ENCODE measurements at regions not wholly inside any gene's neighbourhood (a gene's known extent, or its start where the extent isn't known, plus 50 kb on each side); places are given as distances from the start of the nearest gene placed in this dataset.

DNA sequence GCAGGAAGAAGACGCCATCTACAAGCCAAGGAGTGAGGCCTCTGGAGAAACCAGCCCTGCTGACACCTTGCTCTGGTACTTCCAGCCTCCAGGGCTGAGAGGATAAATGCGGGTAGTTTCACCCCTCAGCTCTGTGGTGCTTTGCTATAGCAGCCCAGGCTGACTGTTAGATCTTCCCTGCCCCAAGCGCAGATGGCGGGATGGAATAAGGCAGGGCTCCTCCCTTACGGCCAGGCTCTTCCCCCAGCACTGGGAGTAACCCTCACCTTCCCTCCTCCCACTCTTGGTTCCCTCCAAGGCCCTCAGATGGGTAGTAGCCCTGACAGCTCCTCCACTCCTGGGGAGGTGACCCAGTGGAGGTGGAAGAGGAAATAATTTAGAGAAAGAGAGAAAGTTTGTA, 285.1 kb downstream of the GADD45G start:
- Histone ChIP-seq H4K20me1 (ENCODE audit: insufficient read depth) (no peaks in the 10 kb centered on the region), H3K27me3 (ENCODE audit: insufficient read depth, low read length) (peaks cover 4% of the 10 kb centered on the region; the same call in 1 of the 2 replicates), H3K27ac (ENCODE audit: low read depth, low read length) (no peak overlapping the region), H3K9me3 (ENCODE audit: control insufficient read depth in 1 of 2, insufficient read depth in 1 of 2, low read depth in 1 of 2, low read length in 2 of 2) (no peaks in the 10 kb centered on the region), H3K79me2 (ENCODE audit: insufficient read depth, low read length) (no peaks in the 10 kb centered on the region), H3K9ac (ENCODE audit: low read length) (no peak overlapping the region), H3K9me2 (ENCODE audit: insufficient read depth) (no peaks in the 10 kb centered on the region), H3K36me3 (ENCODE audit: control insufficient read depth in 1 of 2, insufficient read depth in 2 of 2, low read length in 2 of 2) (no peaks in the 10 kb centered on the region), H3K4me1 (ENCODE audit: control insufficient read depth in 1 of 2, insufficient read depth in 2 of 2, low read length in 2 of 2) (no peaks in the 10 kb centered on the region), H3K4me2 (ENCODE audit: low read length) (no peak overlapping the region), H2AFZ (ENCODE audit: low read depth, low read length, poor library complexity, severe bottlenecking) (no peak overlapping the region), H3K4me3 (replicated peaks in 1 of 2; ENCODE audit: low read depth in 1 of 2, low read length in 2 of 2) (no peak overlapping the region)
- intact Hi-C loops (cut with micrococcal nuclease) = no loop called here
- TF ChIP-seq EZH2 (IDR thresholded peaks at IDR 0.05) (no peak), ELF1 (IDR thresholded peaks at IDR 0.05; ENCODE audit: borderline replicate concordance, low read depth) (no peak), RAD21 (IDR thresholded peaks at IDR 0.05; ENCODE audit: low read depth) (no peak), JUND (IDR thresholded peaks at IDR 0.05) (no peak), CEBPB (IDR thresholded peaks at IDR 0.05; ENCODE audit: low read depth) (no peak), ZNF274 (IDR thresholded peaks at IDR 0.05; ENCODE audit: low read depth, low read length) (no peak), CBX3 (IDR thresholded peaks at IDR 0.05; ENCODE audit: low read depth) (no peak), TCF7L2 (IDR thresholded peaks at IDR 0.05; ENCODE audit: borderline replicate concordance, extremely low read depth, insufficient read depth, insufficient read length) (no peak), SIN3A (IDR thresholded peaks at IDR 0.05; ENCODE audit: low read depth) (no peak), EGR1 (IDR thresholded peaks at IDR 0.05; ENCODE audit: low read depth) (no peak), ZFX (IDR thresholded peaks at IDR 0.05) (no peak), EZH2phosphoT487 (IDR thresholded peaks at IDR 0.05; ENCODE audit: borderline replicate concordance) (no peak), SRF (IDR thresholded peaks at IDR 0.05; ENCODE audit: low read depth) (no peak)
- TF ChIP-seq, protein P1, sequence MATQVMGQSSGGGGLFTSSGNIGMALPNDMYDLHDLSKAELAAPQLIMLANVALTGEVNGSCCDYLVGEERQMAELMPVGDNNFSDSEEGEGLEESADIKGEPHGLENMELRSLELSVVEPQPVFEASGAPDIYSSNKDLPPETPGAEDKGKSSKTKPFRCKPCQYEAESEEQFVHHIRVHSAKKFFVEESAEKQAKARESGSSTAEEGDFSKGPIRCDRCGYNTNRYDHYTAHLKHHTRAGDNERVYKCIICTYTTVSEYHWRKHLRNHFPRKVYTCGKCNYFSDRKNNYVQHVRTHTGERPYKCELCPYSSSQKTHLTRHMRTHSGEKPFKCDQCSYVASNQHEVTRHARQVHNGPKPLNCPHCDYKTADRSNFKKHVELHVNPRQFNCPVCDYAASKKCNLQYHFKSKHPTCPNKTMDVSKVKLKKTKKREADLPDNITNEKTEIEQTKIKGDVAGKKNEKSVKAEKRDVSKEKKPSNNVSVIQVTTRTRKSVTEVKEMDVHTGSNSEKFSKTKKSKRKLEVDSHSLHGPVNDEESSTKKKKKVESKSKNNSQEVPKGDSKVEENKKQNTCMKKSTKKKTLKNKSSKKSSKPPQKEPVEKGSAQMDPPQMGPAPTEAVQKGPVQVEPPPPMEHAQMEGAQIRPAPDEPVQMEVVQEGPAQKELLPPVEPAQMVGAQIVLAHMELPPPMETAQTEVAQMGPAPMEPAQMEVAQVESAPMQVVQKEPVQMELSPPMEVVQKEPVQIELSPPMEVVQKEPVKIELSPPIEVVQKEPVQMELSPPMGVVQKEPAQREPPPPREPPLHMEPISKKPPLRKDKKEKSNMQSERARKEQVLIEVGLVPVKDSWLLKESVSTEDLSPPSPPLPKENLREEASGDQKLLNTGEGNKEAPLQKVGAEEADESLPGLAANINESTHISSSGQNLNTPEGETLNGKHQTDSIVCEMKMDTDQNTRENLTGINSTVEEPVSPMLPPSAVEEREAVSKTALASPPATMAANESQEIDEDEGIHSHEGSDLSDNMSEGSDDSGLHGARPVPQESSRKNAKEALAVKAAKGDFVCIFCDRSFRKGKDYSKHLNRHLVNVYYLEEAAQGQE (IDR thresholded peaks at IDR 0.05; ENCODE audit: low read depth) = no peak
- TF ChIP-seq, protein P2, sequence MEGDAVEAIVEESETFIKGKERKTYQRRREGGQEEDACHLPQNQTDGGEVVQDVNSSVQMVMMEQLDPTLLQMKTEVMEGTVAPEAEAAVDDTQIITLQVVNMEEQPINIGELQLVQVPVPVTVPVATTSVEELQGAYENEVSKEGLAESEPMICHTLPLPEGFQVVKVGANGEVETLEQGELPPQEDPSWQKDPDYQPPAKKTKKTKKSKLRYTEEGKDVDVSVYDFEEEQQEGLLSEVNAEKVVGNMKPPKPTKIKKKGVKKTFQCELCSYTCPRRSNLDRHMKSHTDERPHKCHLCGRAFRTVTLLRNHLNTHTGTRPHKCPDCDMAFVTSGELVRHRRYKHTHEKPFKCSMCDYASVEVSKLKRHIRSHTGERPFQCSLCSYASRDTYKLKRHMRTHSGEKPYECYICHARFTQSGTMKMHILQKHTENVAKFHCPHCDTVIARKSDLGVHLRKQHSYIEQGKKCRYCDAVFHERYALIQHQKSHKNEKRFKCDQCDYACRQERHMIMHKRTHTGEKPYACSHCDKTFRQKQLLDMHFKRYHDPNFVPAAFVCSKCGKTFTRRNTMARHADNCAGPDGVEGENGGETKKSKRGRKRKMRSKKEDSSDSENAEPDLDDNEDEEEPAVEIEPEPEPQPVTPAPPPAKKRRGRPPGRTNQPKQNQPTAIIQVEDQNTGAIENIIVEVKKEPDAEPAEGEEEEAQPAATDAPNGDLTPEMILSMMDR (IDR thresholded peaks at IDR 0.05 in 2 of 3, conservative IDR thresholded peaks at IDR 0.05 in 1 of 3; ENCODE audit: borderline replicate concordance in 1 of 3, insufficient read depth in 1 of 3, low read depth in 2 of 3, low read length in 2 of 3) = no peak
- TF ChIP-seq, protein P3, sequence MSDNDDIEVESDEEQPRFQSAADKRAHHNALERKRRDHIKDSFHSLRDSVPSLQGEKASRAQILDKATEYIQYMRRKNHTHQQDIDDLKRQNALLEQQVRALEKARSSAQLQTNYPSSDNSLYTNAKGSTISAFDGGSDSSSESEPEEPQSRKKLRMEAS (IDR thresholded peaks at IDR 0.05) = no peak
- RAD21 ChIA-PET (ENCODE audit: low non-redundant PET in 1 of 2, low total read pairs in 2 of 2, uncharacterized antibody in 2 of 2, unreplicated experiment in 2 of 2) = no interaction called here
- BruUV-seq (replicated peaks) = no TSS peak
- DNase-seq (ENCODE audit: low read depth, low spot score) (no peak), ATAC-seq (no peak)
- CTCF ChIA-PET = no interaction called here
- POLR2A ChIA-PET = no interaction called here
